Smooth muscle cell (in vitro differentiated cells): ENCODE measurements at regions not wholly inside any gene's neighbourhood (a gene's known extent, or its start where the extent isn't known, plus 50 kb on each side); places are given as distances from the start of the nearest gene placed in this dataset.
"Not testable (repeated sequence)": the region's sequence is repeated elsewhere in the genome, so short reads cannot be mapped to it uniquely, and the experiment has no call there.

Source experiments
- DNase-seq: peaks from one replicate; lab custom pipeline; 2025; ENCODE audit not compliant: unreplicated experiment; lab: John Stamatoyannopoulos, UW
- H2AFZ ChIP-seq: fragments of 200-600 bp; sonication (generic); 2 replicates; pipeline ENCODE4 v1.6.0; 2016; ENCODE audit warnings: antibody characterized with exemption, low read depth, mild to moderate bottlenecking
- H3F3A ChIP-seq: fragments of 200-600 bp; sonication (generic); 2 replicates; pipeline ENCODE4 v1.6.0; 2017; ENCODE audit warnings: antibody characterized with exemption, low read depth
- H3K27ac ChIP-seq: fragments of 200-600 bp; sonication (generic); 2 replicates; pipeline ENCODE4 v1.5.1; 2016; ENCODE audit warnings: low read depth, mild to moderate bottlenecking
- H3K27me3 ChIP-seq: fragments of 200-600 bp; sonication (generic); 2 replicates; pipeline ENCODE4 v1.6.1; 2016; ENCODE audit warnings: low read depth, mild to moderate bottlenecking
- H3K36me3 ChIP-seq: fragments of 200-600 bp; sonication (generic); 2 replicates; pipeline ENCODE4 v1.5.1; 2016; ENCODE audit warnings: low read depth
- H3K4me1 ChIP-seq: fragments of 200-600 bp; sonication (generic); 2 replicates; pipeline ENCODE4 v1.5.1; 2016; ENCODE audit warnings: low read depth
- H3K4me2 ChIP-seq: fragments of 200-600 bp; sonication (generic); 2 replicates; pipeline ENCODE4 v1.6.0; 2016; ENCODE audit warnings: mild to moderate bottlenecking
- H3K4me3 ChIP-seq: fragments of 200-600 bp; sonication (generic); 2 replicates; pipeline ENCODE4 v1.5.1; 2016; ENCODE audit warnings: mild to moderate bottlenecking
- H3K79me2 ChIP-seq: fragments of 200-600 bp; sonication (generic); 2 replicates; pipeline ENCODE4 v1.6.0; 2016; ENCODE audit warnings: low read depth, mild to moderate bottlenecking
- H3K9ac ChIP-seq: fragments of 200-600 bp; sonication (generic); 2 replicates; pipeline ENCODE4 v1.6.0; 2016; ENCODE audit warnings: low read depth
- H3K9me3 ChIP-seq: fragments of 200-600 bp; sonication (generic); replicated peaks from 2 replicates; pipeline ENCODE4 v1.5.1; 2016; ENCODE audit warnings: low read depth
- H4K20me1 ChIP-seq: fragments of 200-600 bp; sonication (generic); 2 replicates; pipeline ENCODE4 v1.6.0; 2016; ENCODE audit warnings: low read depth
- WGBS: methylation state at CpG from one replicate; pipeline ENCODE4 v1.1.7; 2016; ENCODE audit warnings: low lambda C conversion rate; 5-methylcytosine and 5-hydroxymethylcytosine counted together
- TF ChIP-seq, protein P1 (sequence below): fragments of 200-600 bp; sonication (generic); IDR thresholded peaks from 2 replicates; pipeline ENCODE4 v1.5.1; 2017; ENCODE audit warnings: borderline replicate concordance, mild to moderate bottlenecking, antibody characterized with exemption; ENCODE audit not compliant: insufficient read depth, poor library complexity, severe bottlenecking

- TF ChIP-seq, protein P1, sequence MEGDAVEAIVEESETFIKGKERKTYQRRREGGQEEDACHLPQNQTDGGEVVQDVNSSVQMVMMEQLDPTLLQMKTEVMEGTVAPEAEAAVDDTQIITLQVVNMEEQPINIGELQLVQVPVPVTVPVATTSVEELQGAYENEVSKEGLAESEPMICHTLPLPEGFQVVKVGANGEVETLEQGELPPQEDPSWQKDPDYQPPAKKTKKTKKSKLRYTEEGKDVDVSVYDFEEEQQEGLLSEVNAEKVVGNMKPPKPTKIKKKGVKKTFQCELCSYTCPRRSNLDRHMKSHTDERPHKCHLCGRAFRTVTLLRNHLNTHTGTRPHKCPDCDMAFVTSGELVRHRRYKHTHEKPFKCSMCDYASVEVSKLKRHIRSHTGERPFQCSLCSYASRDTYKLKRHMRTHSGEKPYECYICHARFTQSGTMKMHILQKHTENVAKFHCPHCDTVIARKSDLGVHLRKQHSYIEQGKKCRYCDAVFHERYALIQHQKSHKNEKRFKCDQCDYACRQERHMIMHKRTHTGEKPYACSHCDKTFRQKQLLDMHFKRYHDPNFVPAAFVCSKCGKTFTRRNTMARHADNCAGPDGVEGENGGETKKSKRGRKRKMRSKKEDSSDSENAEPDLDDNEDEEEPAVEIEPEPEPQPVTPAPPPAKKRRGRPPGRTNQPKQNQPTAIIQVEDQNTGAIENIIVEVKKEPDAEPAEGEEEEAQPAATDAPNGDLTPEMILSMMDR, result no peak
- Histone ChIP-seq H2AFZ (no peak overlapping the region), H3K27ac (no peak overlapping the region), H3K9me3 (no peaks in the 10 kb centered on the region), H3K36me3 (no peaks in the 10 kb centered on the region), H3K4me3 (no peak overlapping the region), H3F3A (no peaks in the 10 kb centered on the region), H3K79me2 (no peaks in the 10 kb centered on the region), H4K20me1 (no peaks in the 10 kb centered on the region), H3K9ac (no peak overlapping the region), H3K4me2 (no peak overlapping the region), H3K27me3 (no peaks in the 10 kb centered on the region), H3K4me1 (no peaks in the 10 kb centered on the region)
- WGBS, result 90% methylated on average over 3 of the region's 3 CpGs
- DNase-seq, result no peak
Observed at GRCh38 chr2:204144492-204144891, 207.9 kb downstream of the ICOS start.

DNA sequence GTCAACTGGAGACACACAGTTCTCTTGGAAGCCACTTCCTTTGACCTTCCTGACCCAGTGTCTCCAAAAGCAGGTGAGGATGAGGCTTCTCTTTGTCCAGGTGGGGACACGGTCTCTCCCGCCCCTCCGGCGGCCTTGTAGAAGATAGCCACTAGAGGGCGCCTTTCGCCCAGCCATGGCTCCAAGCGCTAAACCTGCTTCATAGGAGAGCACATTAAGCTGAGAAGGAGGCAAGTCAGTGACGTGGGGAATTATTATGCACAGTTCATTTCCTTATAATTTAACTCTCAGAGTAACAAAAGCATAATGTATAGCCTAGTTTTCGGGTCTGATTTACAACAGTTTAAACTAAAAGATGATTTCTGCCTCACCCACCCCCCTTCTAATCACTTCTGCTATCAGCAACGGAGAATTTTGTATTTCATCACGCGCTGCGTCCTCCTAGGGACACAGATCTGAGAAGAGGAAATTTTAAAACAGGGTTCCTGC is 208.7 kb downstream of the ICOS start:
- H4K20me1 ChIP-seq, result no peaks in the 10 kb centered on the region
- peak overlapping the region; percentile 83 for H3K4me2 ChIP-seq
- H3K27me3 ChIP-seq, result no peaks in the 10 kb centered on the region
- peak overlapping the region; percentile 54 for H3K4me3 ChIP-seq
- H3K27ac ChIP-seq, result no peak overlapping the region
- H3K36me3 ChIP-seq, result no peaks in the 10 kb centered on the region
- H3K79me2 ChIP-seq, result no peaks in the 10 kb centered on the region
- H3K9ac ChIP-seq, result no peak overlapping the region
- no peaks in the 10 kb centered on the region for H3K9me3 ChIP-seq
- H3K4me1 ChIP-seq, result no peaks in the 10 kb centered on the region
- H3F3A ChIP-seq, result no peaks in the 10 kb centered on the region
- TF ChIP-seq, protein P1, result peak; percentile 97
- H2AFZ ChIP-seq, result peak overlapping the region; percentile 92
- WGBS, result 11% methylated on average over 13 of the region's 13 CpGs
- DNase-seq, result peak; percentile 12

DNA sequence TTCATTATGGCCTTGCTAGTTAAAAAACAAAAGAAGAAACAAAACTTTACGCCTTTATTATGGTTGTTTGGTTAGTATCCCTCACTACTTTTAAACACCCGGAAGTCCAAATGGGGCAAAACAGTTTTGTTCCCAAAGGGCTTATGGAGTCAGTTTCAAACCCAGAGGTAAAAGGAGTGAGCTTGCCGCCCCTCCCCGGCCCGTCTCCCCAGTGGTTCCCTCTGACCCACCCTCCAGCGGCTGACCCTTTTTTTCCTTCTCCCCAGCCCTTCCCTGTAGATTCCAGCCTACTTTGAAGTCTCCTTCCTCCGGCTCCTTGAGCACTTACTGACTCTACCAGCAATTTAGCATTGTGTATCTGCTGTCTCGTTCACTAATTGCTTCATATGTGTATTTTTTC is 209.2 kb downstream of the ICOS start:
- H3K79me2 ChIP-seq, result no peaks in the 10 kb centered on the region
- TF ChIP-seq, protein P1, result no peak
- no peaks in the 10 kb centered on the region for H3F3A ChIP-seq
- H4K20me1 ChIP-seq, result no peaks in the 10 kb centered on the region
- no peak for DNase-seq
- H3K27me3 ChIP-seq, result no peaks in the 10 kb centered on the region
- WGBS, result 21% methylated on average over 8 of the region's 8 CpGs
- H3K27ac ChIP-seq, result no peak overlapping the region
- no peaks in the 10 kb centered on the region for H3K9me3 ChIP-seq
- H3K36me3 ChIP-seq, result no peaks in the 10 kb centered on the region
- peak overlapping the region; percentile 83 for H3K4me2 ChIP-seq
- H3K9ac ChIP-seq, result no peak overlapping the region
- H3K4me1 ChIP-seq, result no peaks in the 10 kb centered on the region
- peak overlapping the region; percentile 92 for H2AFZ ChIP-seq
- peak overlapping the region; percentile 54 for H3K4me3 ChIP-seq

DNA sequence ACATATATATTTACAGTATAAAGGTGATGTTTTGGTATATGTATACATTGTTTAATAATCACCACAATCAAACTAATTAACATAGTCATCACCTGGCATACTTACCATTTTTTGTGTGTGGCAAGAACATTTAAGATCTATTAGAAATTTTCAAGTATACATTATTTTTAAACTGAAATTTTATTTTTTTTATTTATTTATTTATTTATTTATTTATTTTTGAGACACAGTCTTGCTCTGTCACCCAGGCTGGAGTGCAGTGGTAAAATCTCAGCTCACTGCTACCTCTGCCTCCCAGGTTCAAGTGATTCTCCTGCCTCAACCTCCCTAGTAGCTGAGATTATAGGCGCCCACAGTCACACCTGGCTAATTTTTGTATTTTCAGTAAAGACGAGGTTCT is 210.5 kb downstream of the ICOS start:
- not testable (repeated sequence) for H3K79me2 ChIP-seq, H3K4me1 ChIP-seq, H3K4me2 ChIP-seq, H4K20me1 ChIP-seq, H3F3A ChIP-seq, H3K9me3 ChIP-seq, H3K4me3 ChIP-seq, H3K9ac ChIP-seq, H3K27me3 ChIP-seq, DNase-seq, H3K27ac ChIP-seq, H3K36me3 ChIP-seq, H2AFZ ChIP-seq
- 96% methylated on average over 2 of the region's 2 CpGs for WGBS
